Epithelial cell of proximal tubule (primary cell): ENCODE measurements at regions not wholly inside any gene's neighbourhood (a gene's known extent, or its start where the extent isn't known, plus 50 kb on each side); places are given as distances from the start of the nearest gene placed in this dataset.

ENCODE experiments used
- DNase-seq: peaks from one replicate; pipeline ENCODE4 v3.0.0-alpha.2; 2011; ENCODE audit warnings: low read depth
- H3K4me3 ChIP-seq: 2 replicates; pipeline ENCODE4 v1.5.1; 2011; ENCODE audit warnings: low read depth, mild to moderate bottlenecking, low read length
- TF ChIP-seq, protein P1 (sequence below): conservative IDR thresholded peaks from 2 replicates; pipeline ENCODE4 v1.5.1; 2012; ENCODE audit warnings: low read depth, mild to moderate bottlenecking, low read length

DNA sequence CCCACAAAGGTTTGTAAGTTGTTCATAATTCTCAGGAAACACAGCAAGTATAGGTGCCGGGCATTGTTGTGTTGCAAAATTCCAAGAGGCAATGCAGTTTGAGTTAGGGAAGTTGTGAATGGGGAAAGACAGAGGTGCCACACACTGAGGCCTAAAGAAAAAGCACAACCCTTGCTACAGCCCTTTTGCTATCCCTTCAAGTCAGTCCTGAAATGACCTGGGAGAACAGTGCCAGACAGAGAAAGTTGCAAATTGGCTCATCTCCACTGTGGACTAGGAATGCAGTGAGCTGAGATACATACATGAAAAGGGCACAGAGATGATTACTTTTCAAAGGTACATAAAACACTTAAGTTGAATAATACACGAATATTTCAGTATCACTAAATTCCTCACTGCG is 213.3 kb upstream of the TMTC1 start:
- TF ChIP-seq, protein P1, sequence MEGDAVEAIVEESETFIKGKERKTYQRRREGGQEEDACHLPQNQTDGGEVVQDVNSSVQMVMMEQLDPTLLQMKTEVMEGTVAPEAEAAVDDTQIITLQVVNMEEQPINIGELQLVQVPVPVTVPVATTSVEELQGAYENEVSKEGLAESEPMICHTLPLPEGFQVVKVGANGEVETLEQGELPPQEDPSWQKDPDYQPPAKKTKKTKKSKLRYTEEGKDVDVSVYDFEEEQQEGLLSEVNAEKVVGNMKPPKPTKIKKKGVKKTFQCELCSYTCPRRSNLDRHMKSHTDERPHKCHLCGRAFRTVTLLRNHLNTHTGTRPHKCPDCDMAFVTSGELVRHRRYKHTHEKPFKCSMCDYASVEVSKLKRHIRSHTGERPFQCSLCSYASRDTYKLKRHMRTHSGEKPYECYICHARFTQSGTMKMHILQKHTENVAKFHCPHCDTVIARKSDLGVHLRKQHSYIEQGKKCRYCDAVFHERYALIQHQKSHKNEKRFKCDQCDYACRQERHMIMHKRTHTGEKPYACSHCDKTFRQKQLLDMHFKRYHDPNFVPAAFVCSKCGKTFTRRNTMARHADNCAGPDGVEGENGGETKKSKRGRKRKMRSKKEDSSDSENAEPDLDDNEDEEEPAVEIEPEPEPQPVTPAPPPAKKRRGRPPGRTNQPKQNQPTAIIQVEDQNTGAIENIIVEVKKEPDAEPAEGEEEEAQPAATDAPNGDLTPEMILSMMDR, result no peak
- no peak for DNase-seq
- H3K4me3 ChIP-seq, result no peak overlapping the region

DNA sequence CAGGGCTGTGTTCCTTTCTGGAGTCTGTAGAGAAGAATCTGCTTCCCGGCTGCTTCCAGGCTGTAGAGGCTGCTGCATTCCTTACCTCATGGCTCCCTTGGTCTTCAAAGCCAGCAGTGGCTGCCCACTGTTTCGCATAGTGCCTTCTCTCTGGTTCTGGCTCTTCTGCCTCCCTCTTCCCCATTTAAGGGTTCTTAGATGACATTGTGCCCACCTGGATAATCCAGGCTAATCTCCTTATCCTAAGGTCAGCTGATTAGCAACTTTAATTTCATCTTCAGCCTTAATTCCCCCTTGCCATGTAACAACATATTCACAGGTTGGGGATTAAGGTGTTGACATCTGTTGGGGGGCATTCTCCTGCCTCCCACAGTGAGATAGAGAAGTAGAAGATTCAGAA is 208.6 kb upstream of the TMTC1 start:
- no peak for DNase-seq
- TF ChIP-seq, protein P1, result no peak
- no peak overlapping the region for H3K4me3 ChIP-seq

DNA sequence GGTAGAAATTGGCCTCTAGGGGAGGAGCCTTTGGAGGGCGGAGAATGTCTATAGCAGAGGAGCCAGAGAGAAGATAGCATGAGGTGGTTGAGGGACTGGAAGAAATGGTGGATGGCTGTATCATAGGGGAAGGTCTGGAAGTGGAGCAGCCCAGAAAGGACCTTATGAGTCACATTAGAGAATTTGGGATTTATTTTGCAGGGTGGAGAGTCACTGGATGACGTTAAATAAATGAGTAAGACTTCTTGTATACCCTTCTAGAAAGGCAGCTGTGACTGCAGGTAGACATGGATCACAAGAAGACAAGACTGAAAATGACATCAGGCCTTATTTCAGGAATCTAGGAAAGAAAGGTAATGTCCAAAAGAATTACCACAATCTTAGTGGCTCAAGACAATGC is 208.2 kb upstream of the TMTC1 start:
- DNase-seq, result no peak
- TF ChIP-seq, protein P1, result no peak
- no peak overlapping the region for H3K4me3 ChIP-seq

DNA sequence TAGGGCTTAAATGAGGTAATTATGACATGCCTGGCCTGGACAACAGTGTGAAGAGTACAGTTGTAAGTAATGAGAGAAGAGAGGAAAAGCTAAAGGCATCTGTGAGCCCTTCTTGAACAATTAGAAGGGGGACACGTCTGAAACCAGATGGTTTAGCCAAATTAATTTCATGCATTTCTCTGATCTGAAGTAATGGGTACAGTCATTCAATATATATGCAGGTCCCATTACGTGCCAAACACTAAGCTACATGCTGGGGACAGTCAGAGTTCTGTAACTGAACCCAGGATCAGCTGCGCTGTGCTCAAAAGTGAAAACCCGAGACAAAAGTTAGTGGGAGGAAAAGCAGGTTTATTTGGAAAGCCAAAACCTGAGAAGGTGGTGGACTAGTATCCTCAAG is 207.2 kb upstream of the TMTC1 start:
- H3K4me3 ChIP-seq, result no peak overlapping the region
- TF ChIP-seq, protein P1, result no peak
- DNase-seq, result no peak

DNA sequence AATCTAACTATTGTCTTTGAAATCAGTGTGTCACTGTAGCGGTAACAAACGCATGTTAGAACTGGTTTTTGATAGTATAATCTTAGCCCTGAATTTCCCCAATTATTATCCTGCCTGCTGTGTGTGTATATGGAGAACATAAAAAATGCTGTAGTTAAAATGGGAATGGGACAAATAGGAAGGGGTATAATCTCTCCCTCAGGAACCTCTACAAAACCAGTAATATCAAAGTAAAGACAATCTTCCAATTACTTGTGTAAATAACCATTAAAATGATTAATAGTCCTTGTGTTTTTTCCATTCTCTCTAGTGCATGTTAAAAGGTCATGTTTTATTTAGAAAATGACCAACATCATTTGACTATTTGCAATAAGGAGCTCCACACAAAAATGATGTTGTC is 200.1 kb upstream of the TMTC1 start:
- TF ChIP-seq, protein P1, result no peak
- no peak for DNase-seq

DNA sequence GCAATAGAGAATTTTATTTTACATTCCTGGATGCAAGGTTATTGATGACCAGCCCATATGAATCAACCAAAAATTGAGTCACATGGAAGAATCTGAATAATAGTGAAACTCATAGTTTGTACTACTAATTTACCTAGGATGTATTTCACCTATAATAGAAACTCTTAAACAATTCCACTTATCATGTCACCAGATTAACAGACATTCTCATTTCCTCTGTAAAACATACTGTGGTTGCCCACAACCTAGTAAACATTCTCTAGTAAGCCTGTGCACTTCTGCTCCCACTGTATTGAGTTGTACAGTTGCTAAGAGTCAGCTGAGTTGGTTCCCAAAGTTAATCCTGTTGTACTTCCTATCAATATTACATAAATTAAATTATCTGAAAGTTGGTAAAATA is 196.6 kb upstream of the TMTC1 start:
- TF ChIP-seq, protein P1, result no peak
- no peak for DNase-seq
- no peak overlapping the region for H3K4me3 ChIP-seq

More for the DNA sequence above, 200.1 kb upstream of the TMTC1 start:
- no peak overlapping the region for H3K4me3 ChIP-seq

DNA sequence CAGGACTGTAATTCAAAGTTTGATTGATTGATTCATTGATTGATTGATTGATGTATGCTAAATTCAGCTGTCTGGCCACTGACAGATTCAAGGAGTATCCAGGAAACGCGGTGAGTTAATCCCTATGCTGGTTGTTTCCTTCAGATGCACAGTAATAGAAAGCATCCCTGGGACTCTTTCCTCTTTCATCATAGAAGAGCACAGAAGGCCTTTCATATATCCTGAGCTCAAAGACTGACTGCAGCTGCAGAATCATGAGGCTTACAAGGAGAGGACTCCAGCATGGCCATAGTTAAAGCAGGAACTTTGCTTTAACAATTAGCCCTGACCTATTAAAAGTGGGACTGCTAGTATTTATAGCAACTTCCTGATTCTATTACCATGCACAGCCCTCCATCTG is 187.7 kb upstream of the TMTC1 start:
- TF ChIP-seq, protein P1, result no peak
- DNase-seq, result no peak
- no peak overlapping the region for H3K4me3 ChIP-seq
